ENCODE measurements at regions not wholly inside any gene's neighbourhood (a gene's known extent, or its start where the extent isn't known, plus 50 kb on each side); places are given as distances from the start of the nearest gene placed in this dataset.

DNA sequence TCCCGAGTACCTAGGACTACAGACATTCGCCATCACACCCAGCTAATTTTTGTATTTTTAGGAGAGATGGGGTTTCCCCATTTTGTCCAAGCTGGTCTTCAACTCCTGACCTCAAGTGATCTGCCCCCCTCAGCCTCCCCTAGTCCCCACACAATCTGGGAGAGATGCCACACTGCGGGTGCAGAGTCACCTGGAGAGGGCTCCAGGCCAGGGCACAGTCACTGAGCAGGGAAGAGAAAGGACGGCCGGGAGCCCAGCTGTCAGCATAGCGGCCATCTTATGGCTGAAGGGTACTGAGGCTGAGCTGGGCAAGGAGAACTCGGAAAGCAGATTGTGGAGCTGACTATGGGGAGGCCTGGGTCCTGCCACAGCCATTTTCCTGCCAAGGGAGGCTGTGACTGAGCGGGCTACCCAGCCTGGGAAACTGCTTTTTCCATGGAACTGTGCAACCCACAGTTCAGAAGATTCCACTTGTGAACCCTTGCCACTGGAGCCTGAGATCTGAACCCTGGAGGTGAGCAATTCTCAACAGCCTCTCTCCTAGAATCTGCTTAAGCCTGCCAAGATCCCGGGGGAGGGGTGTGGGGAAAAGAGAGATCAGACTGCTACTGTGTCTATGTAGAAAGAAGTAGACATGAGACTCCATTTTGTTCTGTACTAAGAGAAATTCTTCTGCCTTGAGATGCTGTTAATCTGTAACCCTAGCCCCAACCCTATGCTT is 109.2 kb downstream of the ZNF486 start:
- Histone ChIP-seq H3K27ac (ENCODE audit: low read depth in 1 of 2, low read length in 2 of 2) (no peak overlapping the region), H3K27me3 (ENCODE audit: control insufficient read depth in 2 of 2, insufficient read depth in 2 of 2, low read length in 2 of 2) (no peaks in the 10 kb centered on the region), H3K36me3 (replicated peaks in 1 of 2; ENCODE audit: control insufficient read depth in 1 of 2, insufficient read depth in 2 of 2, low read length in 2 of 2) (no peaks in the 10 kb centered on the region), H3K4me1 (ENCODE audit: control insufficient read depth in 1 of 2, insufficient read depth in 2 of 2, low read length in 2 of 2) (no peaks in the 10 kb centered on the region), H3K79me2 (ENCODE audit: insufficient read depth, low read length) (no peaks in the 10 kb centered on the region), H3K4me3 (replicated peaks in 1 of 3; ENCODE audit: low read depth in 2 of 3, low read length in 3 of 3) (no peak overlapping the region), H3K9me3 (replicated peaks in 1 of 2; ENCODE audit: control insufficient read depth in 1 of 2, insufficient read depth in 1 of 2, low read length in 2 of 2) (peaks cover 17 to 25% of the 10 kb centered on the region in 2 donors), H4K20me1 (ENCODE audit: insufficient read depth, low read length) (no peaks in the 10 kb centered on the region), H2AFZ (ENCODE audit: insufficient read depth, low read depth, low read length, poor library complexity, severe bottlenecking) (no peak overlapping the region), H3K9ac (ENCODE audit: insufficient read depth, low read length, poor library complexity, severe bottlenecking) (no peak overlapping the region), H3K4me2 (replicated peaks; ENCODE audit: extremely low read depth, low read length, poor library complexity, severe bottlenecking) (no peak overlapping the region)
- Mint-ChIP-seq H3K9me3 (peaks cover 17 to 73% (median 51%) of the 10 kb centered on the region in 7 donors), H3K4me1 (no peaks in the 10 kb centered on the region), H3K4me3 (no peak overlapping the region), H3K27ac (no peak overlapping the region), H3K36me3 (no peaks in the 10 kb centered on the region), H3K27me3 (ENCODE audit: low read depth in 3 of 3) (peaks cover 0 to 2% (median 0%) of the 10 kb centered on the region in 3 donors)
- no peak for DNase-seq
- WGBS (ENCODE audit: insufficient coverage), result 88% methylated on average over 6 of the region's 9 CpGs
- no peak for TF ChIP-seq CTCF (IDR thresholded peaks at IDR 0.05)
- intact Hi-C loops (cut with micrococcal nuclease), result no loop called here

GRCh38 chr19:20273951-20274570 is 107.0 kb downstream of the ZNF486 start:
- Histone ChIP-seq H3K4me1 (ENCODE audit: control insufficient read depth in 1 of 2, insufficient read depth in 2 of 2, low read length in 2 of 2) (no peaks in the 10 kb centered on the region), H3K79me2 (ENCODE audit: insufficient read depth, low read length) (no peaks in the 10 kb centered on the region), H3K27me3 (ENCODE audit: control insufficient read depth in 2 of 2, insufficient read depth in 2 of 2, low read length in 2 of 2) (no peaks in the 10 kb centered on the region), H3K9ac (ENCODE audit: insufficient read depth, low read length, poor library complexity, severe bottlenecking) (no peak overlapping the region), H3K4me3 (replicated peaks in 1 of 3; ENCODE audit: low read depth in 2 of 3, low read length in 3 of 3) (no peak overlapping the region), H2AFZ (ENCODE audit: insufficient read depth, low read depth, low read length, poor library complexity, severe bottlenecking) (no peak overlapping the region), H3K27ac (ENCODE audit: low read depth in 1 of 2, low read length in 2 of 2) (no peak overlapping the region), H4K20me1 (ENCODE audit: insufficient read depth, low read length) (no peaks in the 10 kb centered on the region), H3K36me3 (replicated peaks in 1 of 2; ENCODE audit: control insufficient read depth in 1 of 2, insufficient read depth in 2 of 2, low read length in 2 of 2) (no peaks in the 10 kb centered on the region), H3K9me3 (replicated peaks in 1 of 2; ENCODE audit: control insufficient read depth in 1 of 2, insufficient read depth in 1 of 2, low read length in 2 of 2) (peaks cover 17 to 27% of the 10 kb centered on the region in 2 donors), H3K4me2 (replicated peaks; ENCODE audit: extremely low read depth, low read length, poor library complexity, severe bottlenecking) (no peak overlapping the region)
- H3K36me3 Mint-ChIP-seq, result no peaks in the 10 kb centered on the region
- intact Hi-C loops (cut with micrococcal nuclease), result no loop called here
- H3K27me3 Mint-ChIP-seq (ENCODE audit: low read depth in 3 of 3), result peaks cover 0 to 2% (median 0%) of the 10 kb centered on the region in 3 donors
- no CpG with 5 or more reads among the region's 4 CpGs for WGBS (ENCODE audit: insufficient coverage)
- H3K4me1 Mint-ChIP-seq, result no peaks in the 10 kb centered on the region
- peaks cover 20 to 66% (median 40%) of the 10 kb centered on the region in 7 donors for H3K9me3 Mint-ChIP-seq
- H3K27ac Mint-ChIP-seq, result peak overlapping the region in 1 of 7 donors; percentile 25
- no peak for TF ChIP-seq CTCF (IDR thresholded peaks at IDR 0.05)
- no peak for DNase-seq
- H3K4me3 Mint-ChIP-seq, result no peak overlapping the region

Data from CD14-positive monocyte (primary cell).